GM21526 (cell line): ENCODE measurements at regions not wholly inside any gene's neighbourhood (a gene's known extent, or its start where the extent isn't known, plus 50 kb on each side); places are given as distances from the start of the nearest gene placed in this dataset.

Source experiments
- ATAC-seq: cut with Tn5 transposase; IDR thresholded peaks from one replicate; pipeline ENCODE4 v1.9.1; 2021; ENCODE audit warnings: moderate library complexity; ENCODE audit not compliant: unreplicated experiment, low FRiP score

DNA sequence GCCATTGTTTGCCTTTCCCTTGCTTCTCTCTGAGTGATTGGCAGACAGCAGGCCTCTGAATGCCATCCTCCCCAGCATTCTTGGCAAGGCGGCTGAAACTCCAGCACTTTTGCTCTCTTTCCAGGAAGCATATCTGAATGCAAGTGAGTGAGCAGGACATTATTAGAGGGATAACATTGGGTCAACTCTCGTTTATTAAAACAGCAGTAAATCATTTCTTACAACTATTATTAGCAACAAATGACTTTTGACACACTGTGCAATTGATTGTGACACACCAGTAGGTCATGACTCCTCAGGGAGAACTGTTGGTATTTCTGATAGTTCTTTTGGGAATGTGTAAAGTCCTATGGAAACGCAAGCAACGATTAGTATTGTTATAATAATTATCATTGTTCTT, 103.8 kb downstream of the EFNB1 start:
- ATAC-seq = no peak

- no peak for ATAC-seq
Measured at GRCh38 chrX:68931345-68931744, 102.5 kb downstream of the EFNB1 start.

DNA sequence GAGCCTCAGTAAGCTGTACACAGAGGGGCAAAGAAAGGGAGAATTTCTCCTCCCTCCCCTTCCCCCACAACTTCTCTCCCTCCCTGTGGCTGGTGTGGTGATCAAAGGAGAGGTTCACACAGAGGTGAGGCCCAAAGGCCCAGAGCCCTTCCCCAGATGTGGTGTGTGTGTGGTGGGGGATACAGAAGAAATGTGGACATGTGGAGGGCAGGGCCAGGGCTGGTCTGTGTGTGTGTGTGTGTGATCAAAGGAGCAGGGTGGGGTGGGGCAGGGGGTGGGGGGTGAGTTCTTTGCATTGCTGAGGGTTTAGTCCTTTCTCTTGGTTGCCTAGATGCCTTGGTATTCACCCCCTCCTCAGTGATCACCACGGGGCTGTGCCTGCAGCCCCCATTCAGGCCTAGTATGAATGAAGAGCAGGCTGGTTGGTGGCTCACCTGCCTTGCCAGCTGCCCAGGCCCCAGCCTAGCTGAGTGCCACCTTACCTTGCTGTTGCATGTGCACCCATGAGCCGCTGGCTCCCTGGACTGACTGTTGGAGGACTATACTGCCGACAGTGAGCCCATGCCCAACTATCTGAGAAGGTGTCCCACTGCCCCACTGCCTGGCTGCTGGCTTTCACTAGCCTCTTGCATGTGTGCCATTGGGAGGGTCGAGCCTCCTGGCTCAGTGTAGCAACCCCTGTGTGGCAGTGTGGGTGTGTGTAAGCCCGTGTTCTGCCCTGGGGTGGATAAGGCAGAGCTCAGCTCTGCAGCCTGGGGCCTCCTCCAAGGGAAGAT, 101.9 kb downstream of the EFNB1 start:
- no peak for ATAC-seq

DNA sequence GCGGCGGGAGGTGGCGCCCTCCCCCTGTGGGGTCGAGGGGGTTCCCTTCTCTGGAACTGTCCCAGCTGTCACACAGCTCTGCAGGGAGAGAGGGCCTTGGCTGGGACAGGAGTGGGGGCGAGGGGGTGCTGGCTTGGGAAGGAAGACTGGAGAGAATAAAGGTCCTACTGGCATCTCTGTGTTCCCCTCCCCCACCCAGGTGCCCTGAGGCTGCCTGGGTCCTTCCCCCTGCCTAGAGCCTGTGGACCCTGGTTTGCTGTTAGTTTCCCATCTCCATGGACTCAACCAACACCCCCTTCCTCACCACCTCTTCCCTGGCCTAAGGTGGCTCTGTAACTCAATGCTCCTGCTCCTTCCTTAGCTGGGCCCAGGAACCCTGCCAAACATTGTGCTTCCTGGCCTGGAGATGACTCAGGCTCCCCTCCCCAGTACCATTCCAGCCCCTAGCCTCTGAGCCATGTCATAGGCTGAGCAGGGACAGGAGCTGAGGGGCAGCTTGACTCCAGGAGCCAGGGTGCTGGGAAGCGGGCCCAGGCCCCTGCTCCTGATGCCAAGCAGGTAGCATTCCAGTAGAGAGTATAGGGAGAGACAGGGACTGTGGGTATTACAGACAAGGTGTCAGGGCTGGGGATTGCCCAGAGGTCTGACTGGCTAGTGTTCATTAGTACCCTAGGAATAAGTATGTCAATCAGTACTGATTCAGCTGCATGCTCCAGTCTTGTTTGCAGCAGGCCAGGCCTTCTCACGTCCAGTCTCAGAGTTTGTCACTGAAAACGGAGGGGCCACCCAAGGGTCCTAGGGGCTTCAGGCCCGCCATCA, 100.7 kb downstream of the EFNB1 start:
- ATAC-seq = no peak

GRCh38 chrX:68928401-68928800, 99.6 kb downstream of the EFNB1 start:
- no peak for ATAC-seq

GRCh38 chrX:68927178-68927577, 98.4 kb downstream of the EFNB1 start:
- no peak for ATAC-seq

DNA sequence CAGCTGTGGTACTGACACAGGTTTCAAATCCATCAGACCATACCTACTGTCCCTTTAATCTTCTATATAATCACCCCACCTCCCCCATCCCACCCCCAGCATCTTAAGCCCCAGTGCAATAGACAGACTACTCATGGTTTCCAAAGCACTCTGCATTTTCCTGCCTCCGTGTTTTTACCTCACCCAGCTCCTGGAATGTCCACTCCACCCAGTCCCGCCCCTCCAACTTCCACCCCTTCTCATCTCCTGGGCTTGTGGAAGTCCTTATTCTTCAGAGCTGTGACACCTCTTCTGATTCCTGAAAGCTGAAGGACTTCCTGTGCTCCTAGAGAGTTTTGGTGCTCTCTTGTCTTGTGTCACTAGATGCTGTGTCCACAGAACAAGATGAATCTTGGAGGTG, 94.3 kb downstream of the EFNB1 start:
- ATAC-seq = no peak

GRCh38 chrX:68922013-68922412, 93.2 kb downstream of the EFNB1 start:
- no peak for ATAC-seq

DNA sequence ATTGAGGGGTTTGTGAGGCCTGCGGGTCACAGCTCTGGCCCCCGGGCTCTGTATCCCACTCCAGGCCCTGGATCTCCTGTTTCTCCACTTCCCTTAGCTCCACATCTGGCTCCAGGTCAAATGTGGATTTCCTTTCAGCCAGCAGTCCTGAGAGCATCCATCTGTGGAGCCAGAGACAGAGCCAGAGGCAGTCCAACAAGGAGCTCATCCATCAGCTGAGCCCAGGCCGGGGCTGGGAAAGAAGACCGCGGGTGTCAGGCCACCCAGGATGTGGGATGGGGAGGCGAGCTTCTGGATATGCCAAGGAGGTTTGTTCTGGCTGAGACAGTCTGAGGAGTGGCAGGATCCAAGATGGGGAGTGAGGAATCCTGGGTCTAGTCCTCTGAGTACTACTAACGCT, 91.7 kb downstream of the EFNB1 start:
- no peak for ATAC-seq

DNA sequence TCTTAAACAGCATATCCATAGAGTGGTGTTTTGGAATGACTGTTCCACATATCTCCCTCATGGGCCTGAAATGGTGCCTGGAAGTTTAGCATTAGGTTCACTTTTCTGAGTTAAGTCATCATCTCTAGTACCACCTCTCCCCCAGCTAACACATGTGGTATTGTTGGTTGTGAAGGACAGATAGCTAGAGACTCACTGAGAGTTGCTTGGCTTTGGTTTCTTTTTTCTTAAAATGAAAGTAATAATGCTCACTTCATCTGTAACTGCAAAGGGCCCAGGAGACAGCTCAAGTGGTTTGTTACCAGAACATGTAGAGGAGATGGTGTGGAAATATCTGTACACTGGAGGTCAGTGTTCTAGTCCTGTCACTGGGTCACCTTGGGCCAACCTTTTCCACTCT, 90.9 kb downstream of the EFNB1 start:
- no peak for ATAC-seq

GRCh38 chrX:68918202-68918601, 89.4 kb downstream of the EFNB1 start:
- ATAC-seq = no peak

DNA sequence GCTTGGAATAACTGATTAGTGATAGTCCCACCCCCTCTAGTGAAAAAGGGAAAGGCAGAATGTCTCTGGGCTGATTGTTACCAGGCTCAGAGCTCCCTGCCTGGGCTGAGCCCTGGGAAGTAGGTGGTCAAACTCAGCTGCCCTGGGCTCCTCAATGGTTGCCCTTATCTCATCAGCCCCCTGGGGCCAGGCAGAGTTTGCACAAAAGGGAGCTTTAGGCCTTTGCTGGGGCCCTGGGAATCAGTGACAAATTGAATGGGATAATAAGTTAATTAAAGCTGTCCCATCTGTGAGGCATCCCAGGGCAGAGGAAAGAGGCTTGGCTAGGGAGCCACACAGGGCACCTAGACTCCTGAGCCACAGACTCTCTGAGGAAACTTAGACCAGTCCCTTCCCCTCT, 89.0 kb downstream of the EFNB1 start:
- ATAC-seq = no peak

DNA sequence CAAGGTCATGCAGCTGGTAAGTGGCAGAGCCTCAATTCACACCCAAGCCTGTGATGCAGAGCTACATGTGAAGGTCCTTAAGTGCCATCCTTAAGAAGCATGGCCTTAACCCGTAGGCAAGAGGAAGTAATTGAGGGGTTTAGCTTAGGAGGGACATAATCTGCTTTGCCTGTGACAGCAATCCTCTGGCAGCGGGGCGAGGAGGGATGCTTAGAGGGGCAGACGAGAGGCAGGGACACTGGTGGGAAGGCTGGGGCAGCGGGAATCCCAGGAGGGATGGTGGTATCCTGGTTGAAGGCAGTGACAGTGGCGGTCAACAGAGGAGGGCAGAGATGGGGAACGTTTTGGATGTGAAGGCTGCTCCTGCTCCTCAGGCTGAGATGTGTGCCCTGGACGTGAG, 88.1 kb downstream of the EFNB1 start:
- no peak for ATAC-seq

DNA sequence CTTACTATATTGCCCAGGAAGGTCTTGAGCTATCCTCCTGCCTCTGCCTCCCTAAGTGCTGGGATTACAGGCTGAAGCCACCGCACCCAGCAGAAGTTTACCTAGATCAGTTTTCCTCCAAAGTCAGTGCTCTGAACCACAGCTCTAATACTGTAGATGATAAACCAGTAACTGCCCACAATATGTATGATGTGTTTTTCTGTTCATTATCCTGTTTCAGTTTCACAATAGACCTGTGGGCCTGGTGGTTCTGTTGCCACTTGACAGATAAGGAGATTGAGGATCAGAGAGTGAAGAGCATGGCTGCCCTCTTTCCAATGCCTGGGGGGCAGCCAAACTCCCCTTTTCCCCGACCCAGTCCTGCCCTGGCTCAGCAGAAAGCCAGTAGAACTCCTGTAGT, 87.0 kb downstream of the EFNB1 start:
- ATAC-seq = no peak

GRCh38 chrX:68914479-68914946, 85.7 kb downstream of the EFNB1 start:
- ATAC-seq = no peak

GRCh38 chrX:68913249-68913547, 84.4 kb downstream of the EFNB1 start:
- no peak for ATAC-seq

DNA sequence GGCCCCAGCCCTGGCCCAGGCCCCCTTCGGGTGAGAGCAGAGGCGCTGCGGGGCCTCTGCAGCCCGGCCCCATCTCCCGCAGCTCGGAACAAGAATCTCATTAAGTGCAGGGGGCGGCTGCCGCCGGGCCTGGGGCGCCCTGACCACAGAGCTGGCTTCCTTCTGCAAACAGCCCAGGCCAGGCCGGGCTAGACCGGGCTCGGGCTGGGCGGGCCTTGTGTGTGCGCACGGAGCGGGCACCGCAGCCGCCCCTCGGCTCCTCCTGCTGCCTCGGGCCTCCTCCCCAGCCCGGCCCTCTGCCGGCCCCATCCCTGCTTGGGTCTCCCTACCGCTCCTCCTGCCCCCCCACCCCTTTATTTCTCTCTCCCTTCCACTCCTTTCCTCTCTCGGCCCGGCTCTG, 83.3 kb downstream of the EFNB1 start:
- ATAC-seq = no peak

- ATAC-seq = no peak
Measured at GRCh38 chrX:68910731-68911428, 82.1 kb downstream of the EFNB1 start.

DNA sequence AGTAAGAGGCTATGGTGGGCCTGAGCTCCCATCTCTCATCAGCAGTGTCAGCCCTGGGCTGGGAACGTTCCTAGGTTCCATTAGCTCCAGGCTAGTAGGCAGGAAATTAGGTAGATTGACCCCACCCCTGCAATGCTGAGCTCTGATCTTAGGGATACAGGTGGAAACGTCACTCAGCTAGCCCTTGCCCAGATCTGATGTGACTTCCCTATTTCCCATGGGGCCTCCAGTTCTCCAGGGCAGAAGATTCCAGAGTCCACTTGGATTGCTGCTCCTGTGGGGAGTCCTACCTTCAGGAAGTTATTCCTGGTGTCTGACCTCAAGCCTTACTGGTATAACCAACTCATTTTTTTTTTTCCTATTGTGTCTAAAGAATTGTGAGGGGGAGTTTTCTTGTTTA, 81.1 kb downstream of the EFNB1 start:
- ATAC-seq = no peak

- ATAC-seq = no peak
Measured at GRCh38 chrX:68908071-68908470, 79.2 kb downstream of the EFNB1 start.

DNA sequence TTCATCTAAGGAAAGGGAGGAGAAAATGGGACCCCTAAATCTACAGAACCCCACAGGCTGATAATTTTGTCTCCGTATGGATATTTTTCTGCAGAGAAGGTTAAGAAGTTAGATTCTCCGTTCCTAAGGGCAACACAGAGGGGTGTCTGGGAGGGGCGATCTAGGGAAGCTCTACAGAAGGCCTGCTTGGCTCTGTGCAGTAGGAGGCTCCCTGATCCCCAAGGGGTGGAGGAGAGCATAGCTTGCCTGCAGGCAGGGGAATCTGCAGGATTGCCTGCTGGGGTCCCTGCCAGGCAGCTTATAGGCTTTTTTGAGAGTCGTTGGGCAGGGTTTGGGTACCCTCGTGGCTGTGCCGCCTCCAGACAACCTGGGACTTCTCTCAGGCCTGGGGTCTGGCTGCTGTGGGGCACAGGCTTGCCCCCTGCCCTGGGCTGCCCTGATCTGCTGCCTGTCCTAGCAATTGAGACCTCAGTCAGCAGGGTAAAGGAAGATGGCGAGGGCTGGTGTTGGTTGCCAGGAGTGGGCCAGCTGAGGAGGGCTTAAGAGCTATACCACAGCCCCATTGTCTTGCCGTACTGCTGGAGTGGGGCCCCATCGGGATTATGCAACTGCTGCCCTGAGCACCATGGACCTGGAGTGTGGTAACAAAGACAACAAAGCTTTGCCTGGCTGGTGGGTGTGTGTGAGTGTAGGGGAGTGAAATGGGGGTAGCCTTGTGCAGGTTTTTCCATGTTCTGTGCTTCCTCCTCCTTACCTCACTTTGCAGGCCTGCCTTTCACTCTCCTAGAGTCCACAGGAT, 74.1 kb downstream of the EFNB1 start:
- ATAC-seq = no peak
